Activated effector memory CD4-positive, alpha-beta T cell treated with anti-CD3 and anti-CD28 coated beads, Interleukin-2, amount 50 U/mL, for 16 hours (primary cell): ENCODE measurements at regions not wholly inside any gene's neighbourhood (a gene's known extent, or its start where the extent isn't known, plus 50 kb on each side); places are given as distances from the start of the nearest gene placed in this dataset.
"Not testable (repeated sequence)": the region's sequence is repeated elsewhere in the genome, so short reads cannot be mapped to it uniquely, and the experiment has no call there.

Experiments
- DNase-seq: peaks from one replicate; pipeline ENCODE4 v3.0.0-alpha.2; 2020

DNA sequence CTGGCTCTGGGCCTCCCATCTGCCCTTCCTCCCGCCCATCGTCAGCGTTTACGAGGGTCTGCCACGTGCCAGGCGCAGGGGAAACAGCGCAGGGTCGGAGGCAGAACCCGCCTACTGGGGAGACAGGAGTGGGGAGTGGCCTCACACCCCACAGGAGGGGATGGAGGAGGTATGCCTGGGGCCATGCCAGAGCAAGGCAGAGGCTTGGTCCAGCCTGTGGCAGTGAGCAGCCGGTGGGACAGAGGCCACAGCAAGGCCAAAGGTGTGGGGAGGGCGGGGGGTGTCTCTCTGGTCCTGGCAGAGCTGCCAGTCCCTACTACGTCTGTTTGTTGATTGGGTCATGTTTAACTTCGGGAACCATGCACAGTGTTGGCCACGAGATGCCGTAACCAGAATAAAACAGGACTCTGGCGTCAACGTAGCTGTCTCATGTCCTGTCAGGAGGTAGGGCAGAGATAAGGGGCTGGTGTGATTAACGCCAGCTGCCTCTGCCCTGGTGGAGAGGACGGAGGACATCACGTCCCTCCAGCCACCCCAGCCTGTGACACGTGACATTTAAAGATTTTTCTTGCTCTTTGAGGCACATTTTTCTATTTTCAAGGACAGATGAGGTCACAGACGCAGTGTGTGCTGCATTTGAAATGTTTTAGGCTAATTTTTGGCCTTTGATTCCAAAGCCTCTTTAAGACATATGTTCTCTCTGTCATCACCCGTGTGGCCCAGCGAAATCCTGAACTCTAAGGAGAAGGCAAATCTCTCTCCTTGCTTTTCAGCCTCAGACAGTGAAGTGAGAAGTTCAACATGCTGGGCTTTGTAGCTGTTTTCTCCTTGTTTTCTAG lies 193.3 kb downstream of the LAT start:
- not testable (repeated sequence) for DNase-seq

DNA sequence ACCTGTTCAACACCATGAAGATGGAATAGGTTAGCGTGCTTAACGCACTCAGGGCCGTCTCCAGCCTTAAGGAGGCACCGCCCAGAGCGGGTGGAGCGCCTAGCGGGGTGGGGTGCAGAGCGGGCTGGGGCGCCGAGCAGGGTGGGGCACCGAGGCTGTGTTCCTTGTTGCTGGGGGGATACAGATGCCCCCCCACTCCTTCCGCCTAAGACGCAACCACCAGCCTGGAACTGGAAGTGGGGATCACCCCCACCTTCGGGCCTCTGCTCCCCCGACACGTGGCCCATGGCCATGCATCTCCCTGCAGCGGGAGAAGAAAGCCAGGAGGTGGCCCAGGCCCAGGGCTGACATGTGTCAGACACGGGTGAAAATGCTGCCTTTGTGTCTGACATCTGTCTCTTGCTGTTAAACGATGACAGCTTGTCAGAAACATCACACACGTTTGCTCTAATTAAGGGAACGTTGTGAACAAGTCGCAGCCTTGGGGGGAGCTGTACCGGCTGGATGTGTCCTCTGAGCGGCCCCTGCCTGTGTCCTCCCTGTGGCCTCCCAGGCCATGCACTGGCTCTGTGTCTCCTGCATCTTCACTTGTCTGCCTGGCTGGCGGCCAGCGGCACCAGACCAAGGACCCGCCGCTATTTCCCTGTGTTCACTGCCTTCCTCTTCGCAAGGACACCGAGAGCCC lies 192.5 kb downstream of the LAT start:
- DNase-seq: not testable (repeated sequence)

DNA sequence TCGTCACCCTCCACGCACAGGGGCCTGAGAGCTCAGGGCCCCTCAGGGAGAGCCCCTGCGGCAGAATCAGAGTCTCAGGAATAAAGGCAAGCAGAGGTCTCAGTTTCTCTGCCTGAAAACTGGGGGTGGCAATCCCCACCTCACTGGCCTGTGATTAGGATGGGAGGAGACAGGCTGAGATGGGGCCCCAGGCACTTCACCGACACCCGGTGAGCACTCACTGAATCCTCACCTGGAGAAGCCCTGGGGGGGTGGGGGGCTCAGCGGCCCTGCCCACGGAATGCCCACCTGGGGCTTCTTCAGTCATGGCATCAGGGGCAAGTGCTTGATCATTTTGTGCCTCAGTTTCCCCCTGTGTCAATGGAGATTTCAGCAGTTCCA lies 192.0 kb downstream of the LAT start:
- not testable (repeated sequence) for DNase-seq

DNA sequence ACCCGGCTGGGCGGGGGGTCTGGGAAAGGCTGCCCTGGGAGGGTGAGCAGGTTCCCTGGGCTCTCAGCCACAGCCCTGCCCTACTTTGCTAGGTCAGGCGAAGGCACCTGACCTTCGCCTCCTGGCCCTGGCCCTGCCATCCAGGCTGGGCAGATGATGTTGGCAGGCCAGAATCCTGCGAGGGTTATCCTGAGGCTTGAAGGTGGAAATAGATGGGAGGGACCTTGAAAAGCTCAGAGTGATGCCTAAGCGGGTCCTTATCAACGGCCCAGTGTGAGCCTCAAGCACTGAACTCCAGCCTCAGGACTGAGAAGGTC lies 191.3 kb downstream of the LAT start:
- not testable (repeated sequence) for DNase-seq

DNA sequence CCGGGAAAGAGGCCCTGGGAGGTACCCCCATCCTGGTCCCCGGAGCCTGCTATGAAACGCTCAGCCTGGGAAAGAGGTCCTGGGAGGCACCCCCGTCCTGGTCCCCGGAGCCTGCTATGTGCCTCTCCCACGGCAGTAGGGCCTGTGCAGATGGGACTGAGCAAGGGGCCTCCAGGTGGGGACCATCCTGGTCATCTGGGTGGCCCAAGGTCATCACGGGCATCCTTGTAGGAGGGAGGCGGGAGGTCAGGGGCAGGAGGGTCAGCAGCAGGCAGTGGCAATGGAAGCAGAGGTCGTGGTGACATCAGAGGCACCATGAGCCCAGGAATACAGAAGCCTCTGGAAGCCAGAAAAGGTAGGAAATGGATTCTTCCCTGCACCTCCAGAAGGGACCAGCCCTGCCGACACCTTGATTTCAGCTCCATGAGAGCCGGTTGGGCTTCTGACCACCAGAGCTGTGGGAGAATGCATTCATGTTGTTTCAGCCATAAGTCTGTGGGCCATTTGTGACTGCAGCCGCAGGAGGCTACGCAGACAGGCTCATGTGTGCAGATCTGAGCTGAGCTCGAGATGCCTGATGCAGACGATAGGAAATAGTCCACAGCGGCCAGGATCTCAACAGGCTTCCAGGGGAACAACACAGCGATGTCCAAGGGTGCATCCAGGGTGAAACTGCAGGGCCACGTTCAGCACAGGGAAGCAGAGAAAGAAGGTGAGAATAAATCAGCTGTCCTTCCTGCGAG lies 190.7 kb downstream of the LAT start:
- DNase-seq: not testable (repeated sequence)

DNA sequence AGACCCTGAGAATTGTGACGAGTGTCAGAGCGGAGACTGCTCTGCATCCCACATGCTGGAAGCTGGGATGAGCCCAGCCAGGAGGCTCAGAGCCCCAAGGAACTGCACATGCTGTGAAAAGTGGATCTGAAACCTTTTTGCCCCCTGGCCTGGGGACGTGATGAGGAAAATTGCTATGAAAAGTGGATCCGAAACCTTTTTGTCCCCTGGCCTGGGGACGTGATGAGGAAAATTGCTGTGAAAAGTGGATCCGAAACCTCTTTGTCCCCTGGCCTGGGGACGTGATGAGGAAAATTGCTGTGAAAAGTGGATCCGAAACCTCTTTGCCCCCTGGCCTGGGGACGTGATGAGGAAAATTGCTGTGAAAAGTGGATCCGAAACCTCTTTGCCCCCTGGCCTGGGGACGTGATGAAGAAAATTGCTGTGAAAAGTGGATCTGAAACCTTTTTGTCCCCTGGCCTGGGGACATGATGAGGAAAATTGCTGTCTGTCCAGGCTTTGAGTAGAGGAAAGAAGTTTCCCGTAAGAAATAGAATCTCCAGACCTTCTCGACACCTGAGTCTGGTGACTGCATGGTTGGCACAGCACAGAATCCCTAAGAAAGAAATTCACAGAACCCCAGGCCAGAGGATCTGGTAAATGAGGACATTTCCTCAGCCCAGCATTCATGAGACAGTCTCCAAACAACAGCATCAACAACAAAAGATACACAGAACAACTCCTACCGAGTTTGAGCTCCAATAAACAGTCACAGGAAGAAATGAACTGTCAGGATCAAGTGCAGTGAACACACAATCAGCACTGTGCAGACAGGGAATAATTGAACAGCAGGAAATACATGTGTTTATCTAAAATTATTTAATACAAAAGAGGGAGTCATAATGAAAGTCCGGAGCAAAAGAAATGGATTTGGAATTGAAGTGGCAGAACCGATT lies 188.8 kb downstream of the LAT start:
- not testable (repeated sequence) for DNase-seq

DNA sequence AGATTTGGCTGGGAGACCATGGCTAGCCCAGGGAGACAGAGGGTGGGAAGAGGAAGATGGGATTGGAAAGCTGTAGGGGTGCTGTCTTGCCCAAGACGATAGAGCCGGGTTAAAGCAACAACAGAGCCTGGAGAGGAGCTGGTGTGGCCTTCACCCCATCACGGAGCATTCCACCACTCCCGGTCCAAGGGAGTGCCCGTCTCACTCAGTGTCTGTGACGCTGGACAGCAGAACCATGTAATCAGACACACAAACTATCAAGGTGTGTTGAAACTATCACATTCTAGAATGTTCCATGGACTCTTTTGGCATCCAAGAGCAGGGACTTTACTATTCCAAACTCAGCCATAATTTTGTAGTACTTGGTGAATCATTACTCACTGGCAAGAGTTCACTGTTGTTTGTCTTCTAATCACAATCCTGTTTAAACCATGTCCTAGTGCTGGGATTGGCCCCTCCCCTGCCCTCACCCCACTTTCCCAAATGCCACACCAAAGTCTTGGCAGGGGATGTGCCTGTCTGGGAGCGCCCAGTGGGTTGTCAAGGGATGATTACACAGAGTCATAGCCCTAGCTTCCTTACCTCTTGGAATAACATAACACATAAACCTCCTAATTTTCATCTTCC lies 187.4 kb downstream of the LAT start:
- not testable (repeated sequence) for DNase-seq

DNA sequence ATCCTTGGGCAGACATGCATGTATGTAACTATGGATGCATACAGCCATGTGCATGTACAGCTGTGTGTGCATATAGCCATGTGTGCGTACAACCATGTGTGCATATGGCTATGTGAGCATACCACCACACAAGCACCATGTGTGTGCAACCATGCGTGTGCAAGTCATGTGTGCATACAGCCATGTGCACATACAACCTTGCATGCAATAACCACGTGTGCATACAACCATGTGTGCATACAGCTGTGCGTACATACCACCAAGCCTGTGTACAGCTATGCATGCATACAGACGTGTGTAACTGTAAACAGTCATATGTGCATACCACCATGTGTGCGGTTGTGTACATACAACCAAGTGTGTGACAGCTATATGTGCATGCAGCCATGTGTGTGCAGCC lies 186.4 kb downstream of the LAT start:
- DNase-seq: not testable (repeated sequence)

DNA sequence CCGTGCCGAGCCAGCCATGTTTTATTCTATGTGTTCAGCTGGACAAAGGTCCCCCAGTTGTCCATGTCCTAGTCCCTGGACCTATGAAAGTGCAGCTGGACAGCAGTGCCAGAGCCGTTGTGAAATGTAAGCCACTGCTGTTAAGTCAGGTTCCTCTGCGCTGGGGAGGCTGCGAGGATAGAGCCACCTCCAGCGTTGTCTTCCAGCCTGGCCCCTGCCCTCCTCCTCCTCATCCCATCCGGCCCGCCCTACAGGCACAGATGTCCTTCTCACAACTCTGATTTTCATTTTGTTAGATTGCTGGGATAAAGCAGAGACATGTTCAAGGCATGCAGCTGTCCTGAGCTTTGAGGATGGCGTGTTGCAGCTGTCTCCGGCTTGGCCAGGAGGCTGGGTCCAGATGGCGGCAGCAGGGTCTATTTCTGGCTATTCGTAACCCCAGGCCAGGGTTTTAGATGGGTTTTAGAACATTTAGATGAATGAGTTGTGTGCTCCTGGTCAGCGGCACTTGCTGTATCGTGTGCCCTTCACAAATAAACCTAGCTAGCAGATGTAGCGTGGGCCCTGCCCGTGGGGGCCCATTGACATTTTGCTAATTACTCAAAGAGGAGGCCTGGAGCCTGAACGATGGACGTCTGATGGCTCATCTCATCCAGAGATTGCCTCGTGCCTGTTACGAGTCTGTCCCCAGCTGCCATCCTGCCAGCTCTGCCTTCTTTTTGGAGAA lies 185.7 kb downstream of the LAT start:
- not testable (repeated sequence) for DNase-seq

DNA sequence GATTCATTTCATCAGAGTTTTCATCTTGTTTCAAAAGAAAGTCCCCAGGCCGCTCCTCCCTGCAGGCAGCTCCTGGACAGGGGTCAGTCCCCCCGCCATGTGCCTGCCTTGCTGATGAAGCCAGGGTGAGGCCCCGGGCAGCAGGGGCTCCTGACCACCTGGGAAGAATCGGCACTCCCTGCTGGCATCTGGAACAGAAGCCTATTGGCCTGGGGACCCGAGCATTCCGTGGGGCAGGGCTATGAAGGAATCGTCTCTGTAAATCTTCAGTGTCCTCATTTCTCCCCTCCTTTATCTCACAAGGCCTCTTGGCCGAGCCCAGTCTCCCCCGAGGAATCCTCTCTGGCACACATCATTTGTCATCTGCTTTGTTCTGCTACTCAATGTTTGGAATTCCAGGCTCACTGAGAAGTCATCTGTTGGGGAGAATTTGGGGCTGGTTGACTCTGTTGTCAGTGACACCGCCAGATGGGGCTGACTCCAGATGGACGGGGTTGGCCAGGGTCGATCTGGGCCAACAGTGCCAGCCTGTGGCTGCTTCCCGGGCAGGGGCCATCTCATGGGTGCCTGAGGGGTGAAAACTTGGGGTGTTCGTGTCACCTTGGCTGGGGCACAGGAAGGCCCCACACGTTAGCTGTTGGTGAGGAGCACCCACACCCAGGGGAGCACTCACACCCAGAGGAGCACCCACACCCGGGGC lies 184.6 kb downstream of the LAT start:
- DNase-seq: not testable (repeated sequence)

DNA sequence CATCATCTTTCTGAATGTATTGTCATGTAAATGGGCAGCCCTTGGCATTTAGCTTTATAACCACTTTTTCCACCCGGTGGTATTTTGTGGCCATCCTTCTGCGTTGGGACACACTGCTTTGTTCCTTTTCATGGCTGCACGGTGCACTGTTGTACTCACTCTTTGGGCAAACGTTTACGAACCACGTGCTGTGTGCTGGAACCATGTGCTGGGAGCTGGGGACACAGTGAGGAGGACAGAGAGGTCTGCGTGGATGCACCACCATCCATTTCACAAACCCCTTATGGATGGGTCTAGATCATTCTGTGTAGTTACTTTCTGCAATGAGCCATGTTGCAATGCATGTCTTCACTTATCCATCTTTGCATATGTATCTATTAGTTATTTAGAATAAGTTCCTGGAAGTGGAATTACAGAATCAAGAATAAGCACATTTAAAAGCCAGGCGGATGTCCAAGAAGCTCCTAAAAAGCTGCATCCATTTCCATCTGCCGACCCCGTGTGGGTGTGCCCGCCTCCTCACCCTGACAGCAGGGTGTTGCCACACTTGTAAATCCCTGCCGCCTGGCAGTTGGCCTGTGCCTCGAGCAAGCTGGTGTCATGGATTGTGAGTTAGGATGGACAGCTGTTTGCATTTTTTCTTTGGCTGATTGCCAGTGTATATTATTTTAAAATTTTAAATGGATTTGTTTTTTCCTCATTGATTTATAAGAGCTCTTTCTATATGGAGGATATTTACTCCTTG lies 183.8 kb downstream of the LAT start:
- not testable (repeated sequence) for DNase-seq

DNA sequence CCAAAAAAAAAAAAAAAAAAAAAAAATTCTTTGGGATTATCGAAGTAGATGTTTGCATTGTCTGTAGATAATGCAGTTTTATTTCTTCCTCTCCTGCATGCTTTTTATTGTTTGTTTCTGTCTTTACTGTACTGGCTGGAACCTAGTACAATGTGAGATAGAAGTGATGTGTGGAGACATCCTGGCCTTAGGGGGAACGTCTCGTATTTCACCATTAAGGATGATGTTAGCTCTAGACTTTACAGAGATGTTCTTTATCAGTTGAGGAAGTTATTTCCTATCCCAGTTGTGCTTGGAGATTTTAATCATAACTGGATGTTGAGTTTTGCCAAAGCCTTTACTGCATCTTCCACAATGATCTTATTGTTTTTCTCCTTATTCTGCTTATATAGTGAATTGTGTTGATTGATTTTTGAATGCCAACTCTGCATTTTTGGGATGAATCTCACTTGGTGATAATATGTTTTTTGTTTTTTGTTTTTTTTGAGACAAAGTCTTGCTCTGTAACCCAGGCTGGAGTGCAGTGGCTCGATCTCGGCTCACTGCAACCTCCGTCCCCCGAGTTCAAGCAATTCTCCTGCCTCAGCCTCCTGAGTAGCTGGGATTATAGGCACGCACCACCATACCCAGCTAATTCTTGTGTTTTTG lies 179.7 kb downstream of the LAT start:
- not testable (repeated sequence) for DNase-seq

DNA sequence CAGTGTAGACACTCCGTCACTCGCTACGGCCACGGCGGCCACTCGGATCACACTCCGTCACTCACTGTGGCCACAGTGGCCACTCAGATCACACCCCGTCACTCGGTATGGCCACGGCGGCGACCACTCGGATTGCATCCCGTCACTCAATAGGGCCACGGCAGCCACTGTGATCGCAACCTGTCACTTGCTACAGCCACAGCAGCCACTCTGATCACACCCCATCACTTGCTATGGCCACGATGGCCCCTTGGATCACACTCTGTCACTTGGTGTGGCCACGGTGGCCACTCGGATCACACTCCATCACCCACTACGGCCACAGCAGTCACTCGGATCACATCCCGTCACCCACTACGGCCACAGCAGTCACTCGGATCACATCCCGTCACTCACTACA lies 175.3 kb downstream of the LAT start:
- DNase-seq: not testable (repeated sequence)

DNA sequence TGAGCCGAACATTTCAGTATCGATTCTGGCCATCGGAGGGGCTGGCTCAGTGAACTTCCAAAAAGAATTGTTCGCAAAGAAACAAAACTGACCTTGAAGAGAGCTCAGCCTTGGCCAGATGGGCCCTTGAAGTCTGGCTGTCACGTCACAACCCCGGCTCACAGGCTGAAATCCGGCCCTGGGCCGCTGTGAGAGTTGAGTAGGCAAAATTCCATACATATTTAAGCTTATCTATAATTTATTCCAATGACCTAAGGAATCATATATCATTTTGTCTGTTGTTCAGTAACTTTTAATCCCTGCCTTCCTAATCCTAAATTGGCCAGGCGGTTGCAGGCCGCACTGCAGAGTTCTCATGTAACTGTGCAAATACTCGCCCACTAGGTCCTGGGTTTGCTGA lies 174.8 kb downstream of the LAT start:
- not testable (repeated sequence) for DNase-seq

DNA sequence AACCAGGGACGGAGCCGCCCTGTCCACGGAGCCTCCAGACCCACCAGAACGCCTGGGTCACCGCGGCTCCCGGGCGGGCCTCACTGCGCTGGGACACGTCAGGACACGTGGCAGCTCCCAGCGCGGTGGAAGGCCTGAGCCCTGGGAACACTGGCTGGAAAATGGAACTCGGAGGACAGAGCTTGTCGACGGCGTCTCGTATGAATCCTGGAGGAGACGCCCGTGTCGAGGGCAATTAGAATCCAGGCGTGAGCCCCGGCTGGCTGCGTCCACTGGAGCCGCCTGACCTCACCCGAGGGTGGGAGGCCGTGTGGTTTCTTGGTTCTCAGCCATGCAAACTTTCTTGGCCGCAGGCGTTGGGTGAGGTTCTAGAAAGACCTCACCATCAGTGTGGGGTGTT lies 173.9 kb downstream of the LAT start:
- no peak for DNase-seq

DNA sequence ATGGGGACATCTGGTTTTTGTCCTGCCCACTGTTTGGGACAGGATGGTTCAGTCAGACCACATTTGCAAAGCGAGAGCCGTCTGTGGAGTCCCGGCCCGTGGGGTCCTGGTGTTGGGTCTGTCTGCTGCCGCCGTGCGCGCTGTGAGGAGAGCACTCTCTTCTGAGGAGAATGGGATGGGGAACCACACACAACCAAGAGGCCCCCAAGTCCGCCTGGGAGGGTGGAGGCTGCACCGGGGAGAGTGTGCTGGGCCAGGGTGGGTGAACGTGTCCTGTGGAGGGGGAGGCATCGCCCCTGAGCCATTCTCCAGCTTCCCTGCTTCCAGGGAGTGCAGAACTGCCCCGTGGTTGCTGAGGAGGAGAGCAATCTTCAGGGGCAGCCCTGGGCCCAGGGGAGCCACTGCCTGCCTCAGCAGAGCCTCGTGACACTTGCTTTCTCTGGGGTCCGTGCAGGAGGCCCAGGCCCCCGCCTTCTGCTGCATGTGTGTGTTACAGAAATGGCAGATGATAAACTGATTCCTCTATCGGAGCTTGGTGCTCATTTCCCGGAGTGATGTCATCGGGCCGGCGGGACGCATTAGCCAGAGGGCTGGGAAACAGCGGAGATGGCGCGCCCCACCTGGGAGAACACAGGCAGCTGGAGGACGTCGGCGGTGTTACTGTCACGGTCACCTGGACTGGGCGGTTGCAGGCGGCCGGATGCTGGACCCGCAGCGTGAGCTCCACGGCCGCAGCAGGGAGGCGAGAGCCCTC lies 173.4 kb downstream of the LAT start:
- not testable (repeated sequence) for DNase-seq

DNA sequence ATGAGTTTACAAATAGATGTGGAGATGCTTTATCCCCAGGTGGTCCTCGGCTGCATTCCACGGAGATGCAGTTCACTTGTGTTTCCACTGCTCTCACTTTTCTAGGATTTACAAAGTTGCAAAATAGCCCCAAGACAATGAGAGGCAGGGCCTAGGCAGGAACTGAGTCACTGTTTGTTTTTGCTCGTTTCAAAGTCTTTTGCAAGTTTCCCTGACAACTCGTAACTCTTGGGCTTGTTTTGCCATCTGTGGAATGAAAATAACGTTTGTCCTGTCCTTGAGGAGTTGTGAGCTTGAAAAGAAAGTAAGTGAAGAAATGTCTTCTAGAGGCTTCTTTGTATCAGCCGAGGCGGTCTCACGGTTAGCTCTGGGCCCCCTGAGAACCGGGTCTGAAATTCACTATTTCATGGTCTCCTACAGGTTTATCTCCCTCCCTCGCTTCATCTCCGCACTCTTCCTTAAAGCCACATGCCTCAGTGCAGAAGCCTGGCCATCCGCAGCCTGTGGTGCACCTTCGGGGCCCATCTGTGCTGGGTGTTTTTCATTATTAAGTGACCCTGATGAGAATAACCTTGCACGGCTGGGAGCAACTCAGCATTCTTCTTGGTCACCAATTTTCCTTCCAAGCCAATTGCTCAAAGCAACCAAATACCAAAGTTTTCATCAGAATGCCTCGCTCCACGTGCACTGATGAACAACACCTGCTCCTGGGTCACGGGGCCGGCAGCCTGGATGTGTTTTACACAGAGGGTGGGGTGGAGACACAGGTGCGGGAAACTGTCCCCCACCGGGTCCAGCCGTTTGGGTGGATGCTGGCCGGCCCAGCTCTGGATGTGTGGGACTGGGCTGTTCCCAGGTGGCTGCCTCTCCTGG lies 172.4 kb downstream of the LAT start:
- DNase-seq: not testable (repeated sequence)

DNA sequence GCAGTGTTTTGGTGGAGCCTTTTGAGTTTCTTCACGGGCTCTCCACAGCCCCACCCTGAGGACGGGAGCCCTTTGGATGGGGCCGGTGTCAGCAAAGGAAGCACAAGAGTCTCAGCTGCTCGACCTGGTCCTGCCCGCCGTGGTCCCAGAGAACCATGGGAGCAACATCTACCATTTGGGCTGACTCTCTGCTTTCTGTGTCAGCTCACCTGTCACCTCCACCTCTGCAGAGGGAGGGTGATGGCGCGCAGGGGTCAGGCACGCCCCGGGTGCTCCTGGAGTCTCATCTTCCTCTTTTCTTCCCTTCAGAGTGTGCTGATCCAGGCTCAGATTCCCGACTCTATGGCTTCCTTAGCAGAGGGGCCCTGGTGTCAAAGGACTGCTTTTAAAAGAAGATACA lies 171.7 kb downstream of the LAT start:
- no peak for DNase-seq
